ENCODE measurements at regions not wholly inside any gene's neighbourhood (a gene's known extent, or its start where the extent isn't known, plus 50 kb on each side); places are given as distances from the start of the nearest gene placed in this dataset.

DNA sequence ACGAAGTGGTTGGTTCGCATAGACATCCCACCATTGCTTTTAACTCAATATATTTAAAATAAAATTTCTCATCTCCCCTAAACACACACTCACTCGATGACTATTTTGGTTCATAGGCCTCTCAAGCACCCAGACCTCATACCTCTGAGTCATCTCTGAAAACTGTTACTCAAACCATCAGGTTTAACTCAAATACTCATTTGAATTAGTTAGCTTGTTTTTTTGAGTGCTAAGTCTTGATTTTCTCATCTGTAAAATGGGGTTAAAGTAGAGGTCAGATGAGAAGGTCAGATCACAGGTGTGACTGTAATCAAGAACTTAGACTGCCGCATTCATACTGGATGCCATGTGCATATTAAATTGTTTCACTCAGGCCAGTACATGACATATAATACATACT is 243.9 kb upstream of the TENT5A start:
- Histone ChIP-seq H3K79me2 (ENCODE audit: control insufficient read depth in 1 of 2, insufficient read depth in 2 of 2, low read length in 2 of 2) (no peaks in the 10 kb centered on the region), H2AK5ac (ENCODE audit: low read depth, low read length) (no peak overlapping the region), H3K4me2 (ENCODE audit: insufficient read depth in 1 of 2, low read depth in 2 of 2, low read length in 2 of 2) (no peak overlapping the region), H3K56ac (replicated peaks; ENCODE audit: insufficient read length, low read depth, low read length) (no peak overlapping the region), H3K36me3 (ENCODE audit: control insufficient read depth in 2 of 4, insufficient read depth in 4 of 4, low read length in 3 of 4) (no peaks in the 10 kb centered on the region), H3K23ac (ENCODE audit: insufficient read length) (no peak overlapping the region), H3K23me2 (ENCODE audit: low read depth, low read length) (no peaks in the 10 kb centered on the region), H4K8ac (ENCODE audit: extremely low read depth, insufficient read depth, low read length) (no peak overlapping the region), H2BK120ac (replicated peaks; ENCODE audit: low read depth, low read length) (no peak overlapping the region), H2BK5ac (ENCODE audit: low read depth, low read length) (no peak overlapping the region), H3K9me3 (ENCODE audit: insufficient read depth in 2 of 2, low read depth in 1 of 2, low read length in 1 of 2) (no peaks in the 10 kb centered on the region), H3K14ac (ENCODE audit: insufficient read length) (no peak overlapping the region), H4K20me1 (replicated peaks in 1 of 2; ENCODE audit: control insufficient read depth in 1 of 2, insufficient read depth in 2 of 2, low read length in 2 of 2) (no peaks in the 10 kb centered on the region), H3K9ac (replicated peaks in 1 of 4; ENCODE audit: extremely low read depth in 1 of 4, low read depth in 3 of 4, low read length in 3 of 4) (no peak overlapping the region), H3K4me1 (replicated peaks in 1 of 4; ENCODE audit: control insufficient read depth in 3 of 4, insufficient read depth in 4 of 4, low read length in 3 of 4) (peaks cover 0 to 3% (median 0%) of the 10 kb centered on the region in 4 experiments; a peak in 1 of 7 replicates), H2BK15ac (ENCODE audit: low read length) (no peak overlapping the region), H4K5ac (ENCODE audit: insufficient read length, low read depth, low read length) (no peak overlapping the region), H2AFZ (ENCODE audit: low read length) (no peak overlapping the region), H2BK12ac (ENCODE audit: low read depth, low read length) (no peak overlapping the region), H3K4ac (replicated peaks; ENCODE audit: insufficient read length, low read depth, low read length) (no peak overlapping the region), H3K27me3 (replicated peaks in 1 of 4; ENCODE audit: control insufficient read depth in 3 of 4, extremely low read depth in 1 of 4, insufficient read depth in 3 of 4, low read length in 3 of 4) (no peaks in the 10 kb centered on the region), H3K27ac (ENCODE audit: low read depth, low read length) (no peak overlapping the region), H3K18ac (ENCODE audit: extremely low read depth, low read length) (no peak overlapping the region), H4K91ac (replicated peaks; ENCODE audit: insufficient read length, low read length) (no peak overlapping the region), H2BK20ac (ENCODE audit: low read length) (no peak overlapping the region), H3K4me3 (ENCODE audit: extremely low read depth in 1 of 4, insufficient read depth in 2 of 4, low read depth in 3 of 4, low read length in 4 of 4) (no peak overlapping the region), H3K79me1 (ENCODE audit: low read depth, low read length) (no peaks in the 10 kb centered on the region)
- ChIA-PET POLR2A (ENCODE audit: partially characterized antibody) (no interaction called here), CTCF (ENCODE audit: partially characterized antibody) (interaction anchor here (1.0 to 2.8 kb wide), 2 partner anchors 10 to 262 kb away, joined by 3 to 15 read pairs; no protein-coding TSS in a partner anchor)
- DNase-seq (ENCODE audit: low read depth in 1 of 2, low spot score in 2 of 2) = no peak
- 95% methylated on average over 4 of the region's 4 CpGs; no CpG with 5 or more reads in 1 of the 2 experiments for WGBS, 2 experiments (ENCODE audit: extremely low coverage in 1 of 2, insufficient coverage in 1 of 2, insufficient read length in 1 of 2, insufficient replicate concordance in 2 of 2, low coverage in 1 of 2, low lambda C conversion rate in 2 of 2, missing lambda C conversion rate in 1 of 2)
- no peak for FAIRE-seq
- TF ChIP-seq POLR2A (IDR thresholded peaks at IDR 0.05; ENCODE audit: control extremely low read depth in 1 of 2, low read depth in 2 of 2, low read length in 2 of 2) = no peak
- TF ChIP-seq SIN3A (conservative IDR thresholded peaks at IDR 0.05 in 1 of 2, IDR thresholded peaks at IDR 0.05 in 1 of 2; ENCODE audit: low read depth in 1 of 2, low read length in 2 of 2) = no peak
- TF ChIP-seq SUZ12 (IDR thresholded peaks at IDR 0.05; ENCODE audit: low read length) = no peak

Data from H1 (cell line).